Right ventricle myocardium superior (tissue), 1 donor: ENCODE measurements at regions not wholly inside any gene's neighbourhood (a gene's known extent, or its start where the extent isn't known, plus 50 kb on each side); places are given as distances from the start of the nearest gene placed in this dataset.
"Not testable (repeated sequence)": the region's sequence is repeated elsewhere in the genome, so short reads cannot be mapped to it uniquely, and the experiment has no call there.

Experiments used
- ATAC-seq: fragments of 200-7000 bp; cut with Tn5 transposase; one replicate; pipeline ENCODE4 v1.9.1; 2020; ENCODE audit warnings: mild to moderate bottlenecking; ENCODE audit not compliant: poor library complexity
- DNase-seq: peaks from one replicate; pipeline ENCODE4 v3.0.0-alpha.2; 2020
- intact Hi-C: fragments of 100-400 bp; cut with DNase I; formaldehyde crosslinking; loops from one replicate; pipeline ENCODE4 v1.11.2; 2022
- donor health status: DM: no; HTN: yes; CAD: no; lungs with severe emphysema.

GRCh38 chr22:34620161-34620560, 445.8 kb upstream of the ISX start:
- ATAC-seq, result no peak
- no peak for DNase-seq
- intact Hi-C loops, result no loop called here

- intact Hi-C loops, result no loop called here
- ATAC-seq, result no peak
- DNase-seq, result no peak
Measured at GRCh38 chr22:34620832-34621231, 445.1 kb upstream of the ISX start.

GRCh38 chr22:34622602-34623001, 443.4 kb upstream of the ISX start:
- ATAC-seq, result no peak
- intact Hi-C loops, result no loop called here

GRCh38 chr22:34623580-34623979, 442.4 kb upstream of the ISX start:
- DNase-seq (no peak), ATAC-seq (no peak)
- intact Hi-C loops, result no loop called here

More at GRCh38 chr22:34622602-34623001, 443.4 kb upstream of the ISX start:
- DNase-seq, result no peak

DNA sequence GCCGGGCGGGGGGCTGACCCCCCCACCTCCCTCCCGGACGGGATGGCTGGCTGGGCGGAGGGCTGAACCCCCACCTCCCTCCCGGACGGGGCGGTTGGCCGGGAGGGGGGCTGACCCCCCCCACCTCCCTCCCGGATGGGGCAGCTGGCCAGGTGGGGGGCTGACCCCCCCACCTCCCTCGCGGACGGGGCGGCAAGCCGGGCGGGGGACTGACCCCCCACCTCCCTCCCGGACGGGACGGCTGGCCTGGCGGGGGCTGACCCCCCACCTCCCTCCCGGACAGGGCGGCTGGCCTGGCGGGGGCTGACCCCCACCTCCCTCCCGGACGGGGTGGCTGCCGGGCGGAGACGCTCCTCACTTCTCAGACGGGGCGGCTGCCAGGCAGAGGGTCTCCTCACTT, 440.1 kb upstream of the ISX start:
- DNase-seq, ATAC-seq, intact Hi-C loops: not testable (repeated sequence)

- ATAC-seq, result no peak
- no peak for DNase-seq
- intact Hi-C loops, result no loop called here
Measured at GRCh38 chr22:34638128-34638527, 427.8 kb upstream of the ISX start.

DNA sequence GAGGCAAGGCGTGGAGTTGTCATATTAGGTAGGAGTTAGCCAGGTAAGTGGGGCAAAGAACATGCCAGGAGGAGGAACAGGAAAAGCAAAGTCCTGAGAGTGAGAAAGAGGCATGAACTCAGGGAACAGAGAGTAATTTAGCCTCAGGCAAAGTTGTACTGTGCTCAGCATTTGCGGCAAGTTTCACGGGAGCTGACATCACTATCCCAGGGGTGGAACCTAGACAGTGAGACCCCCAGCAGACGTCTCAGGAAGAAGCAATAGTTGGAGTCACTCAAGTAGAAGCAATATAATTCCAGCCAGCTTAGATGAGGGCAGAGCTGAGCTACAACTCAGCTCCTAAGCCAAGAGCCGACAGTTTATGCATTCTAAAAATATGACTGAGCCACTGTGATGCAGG, 426.0 kb upstream of the ISX start:
- intact Hi-C loops, result no loop called here
- DNase-seq (no peak), ATAC-seq (no peak)

GRCh38 chr22:34645375-34645774, 420.6 kb upstream of the ISX start:
- ATAC-seq (no peak), DNase-seq (no peak)
- intact Hi-C loops, result no loop called here

GRCh38 chr22:34669001-34669400, 397.0 kb upstream of the ISX start:
- ATAC-seq (no peak), DNase-seq (no peak)
- intact Hi-C loops, result no loop called here

DNA sequence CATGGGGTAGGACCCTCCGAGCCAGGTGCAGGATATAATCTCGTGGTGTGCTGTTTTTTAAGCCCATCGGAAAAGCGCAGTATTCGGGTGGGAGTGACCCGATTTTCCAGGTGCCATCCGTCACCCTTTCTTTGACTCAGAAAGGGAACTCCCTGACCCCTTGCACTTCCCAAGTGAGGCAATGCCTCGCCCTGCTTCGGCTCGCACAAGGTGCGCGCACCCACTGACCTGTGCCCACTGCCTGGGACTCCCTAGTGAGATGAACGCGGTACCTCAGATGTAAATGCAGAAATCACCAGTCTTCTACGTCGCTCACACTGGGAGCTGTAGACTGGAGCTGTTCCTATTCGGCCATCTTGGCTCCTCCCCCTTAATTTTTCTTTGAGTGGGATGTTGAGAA, 382.9 kb upstream of the ISX start:
- intact Hi-C loops, DNase-seq, ATAC-seq: not testable (repeated sequence)

DNA sequence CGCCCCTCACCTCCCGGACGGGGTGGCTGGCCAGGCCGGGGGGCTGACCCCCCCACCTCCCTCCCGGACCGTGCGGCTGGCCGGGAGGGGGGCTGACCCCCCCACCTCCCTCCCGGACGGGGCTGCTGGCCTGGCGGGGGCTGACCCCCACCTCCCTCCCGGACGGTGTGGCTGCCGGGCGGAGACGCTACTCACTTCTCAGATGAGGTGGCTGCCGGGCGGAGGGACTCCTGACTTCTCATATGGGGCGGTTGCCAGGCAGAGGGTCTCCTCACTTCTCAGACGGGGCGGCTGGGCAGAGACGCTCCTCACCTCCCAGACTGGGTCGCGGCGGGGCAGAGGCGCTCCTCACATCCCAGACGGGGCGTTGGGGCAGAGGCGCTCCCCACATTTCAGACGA, 381.7 kb upstream of the ISX start:
- DNase-seq, intact Hi-C loops, ATAC-seq: not testable (repeated sequence)

DNA sequence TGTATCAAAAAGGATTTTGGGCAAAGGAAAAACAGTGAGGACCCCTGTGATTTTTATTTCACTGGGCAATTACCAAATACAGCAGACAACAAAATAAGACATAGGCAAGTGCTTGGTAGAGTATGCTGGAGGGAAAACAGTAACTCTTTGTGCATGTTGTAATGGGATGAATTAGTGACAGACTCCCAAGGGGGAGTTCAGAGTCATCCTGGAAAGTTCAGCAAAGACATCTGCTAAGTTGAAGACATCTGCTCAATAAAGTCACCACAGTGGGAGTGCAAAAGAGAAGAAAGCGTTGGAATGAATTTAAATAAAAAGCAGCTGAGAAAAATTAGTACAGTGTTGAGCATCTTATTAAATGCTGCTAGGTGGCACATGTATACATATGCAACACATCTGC, 378.8 kb upstream of the ISX start:
- intact Hi-C loops, result no loop called here
- DNase-seq (no peak), ATAC-seq (no peak)

DNA sequence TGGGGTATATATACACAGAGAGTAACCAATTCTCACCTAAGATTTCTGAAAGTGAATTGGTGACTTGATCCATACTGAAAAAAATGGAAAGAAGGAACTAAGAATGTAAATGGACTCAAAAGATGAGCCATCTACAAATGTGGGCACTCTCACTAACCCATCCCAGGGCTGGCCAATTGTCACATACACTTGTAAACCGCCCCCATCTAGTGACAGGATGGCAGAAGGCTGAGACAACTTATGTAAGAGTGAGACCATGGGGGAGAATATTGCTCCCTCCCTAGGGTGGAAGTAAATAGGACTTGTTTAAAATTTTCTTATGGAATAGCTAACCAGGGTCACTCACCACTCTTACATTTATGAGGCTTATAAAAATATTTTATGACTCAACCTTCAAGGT, 377.1 kb upstream of the ISX start:
- no peak for ATAC-seq
- no peak for DNase-seq
- intact Hi-C loops, result no loop called here

DNA sequence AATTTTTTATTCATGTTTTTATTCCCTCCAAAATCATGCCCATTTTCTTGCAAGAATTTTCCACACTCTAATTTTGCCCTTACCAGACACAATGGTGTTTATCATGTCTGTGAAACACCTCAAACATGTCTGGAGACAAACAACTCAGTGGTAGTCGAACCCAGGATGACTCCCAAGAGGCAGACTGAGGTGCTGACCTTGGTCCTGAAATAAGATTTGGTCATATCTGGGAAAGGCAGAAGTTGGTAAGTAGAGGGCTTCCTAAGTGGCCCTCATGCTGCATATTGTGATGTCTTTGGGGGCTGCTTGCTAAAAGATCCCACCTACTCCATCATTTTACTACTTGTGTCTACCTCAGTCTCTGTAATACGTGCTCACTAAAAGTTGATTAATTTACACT, 369.4 kb upstream of the ISX start:
- ATAC-seq (no peak), DNase-seq (no peak)
- intact Hi-C loops, result no loop called here

DNA sequence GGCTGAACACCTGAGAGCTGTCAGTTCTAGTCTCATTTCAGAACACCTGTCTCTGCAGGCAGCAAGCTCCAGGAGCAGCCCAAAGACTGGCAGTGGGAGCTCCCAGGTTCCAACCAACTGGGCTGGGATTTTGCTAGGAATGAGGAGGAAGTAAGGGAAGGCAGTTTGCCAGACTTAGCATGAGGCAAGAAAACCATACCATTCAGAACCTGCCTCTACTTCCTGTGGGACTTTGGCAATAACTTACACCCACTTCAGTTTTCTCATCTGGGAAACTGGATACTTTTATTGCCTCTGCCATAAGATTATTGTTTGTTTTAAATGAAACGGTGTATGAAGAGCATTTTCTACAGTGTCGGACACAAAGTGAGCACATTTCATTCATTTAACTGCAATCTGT, 363.7 kb upstream of the ISX start:
- intact Hi-C loops, result no loop called here
- DNase-seq, result no peak
- no peak for ATAC-seq

- no peak for ATAC-seq
- no peak for DNase-seq
- intact Hi-C loops, result no loop called here
Measured at GRCh38 chr22:34709641-34710040, 356.3 kb upstream of the ISX start.

GRCh38 chr22:34722901-34723300, 343.1 kb upstream of the ISX start:
- intact Hi-C loops, result no loop called here
- ATAC-seq, result no peak
- DNase-seq, result no peak

- DNase-seq (no peak), ATAC-seq (no peak)
- intact Hi-C loops, result no loop called here
Measured at GRCh38 chr22:34736081-34736480, 329.9 kb upstream of the ISX start.

GRCh38 chr22:34738661-34739400, 327.1 kb upstream of the ISX start:
- DNase-seq, result no peak
- no peak for ATAC-seq
- intact Hi-C loops, result no loop called here

DNA sequence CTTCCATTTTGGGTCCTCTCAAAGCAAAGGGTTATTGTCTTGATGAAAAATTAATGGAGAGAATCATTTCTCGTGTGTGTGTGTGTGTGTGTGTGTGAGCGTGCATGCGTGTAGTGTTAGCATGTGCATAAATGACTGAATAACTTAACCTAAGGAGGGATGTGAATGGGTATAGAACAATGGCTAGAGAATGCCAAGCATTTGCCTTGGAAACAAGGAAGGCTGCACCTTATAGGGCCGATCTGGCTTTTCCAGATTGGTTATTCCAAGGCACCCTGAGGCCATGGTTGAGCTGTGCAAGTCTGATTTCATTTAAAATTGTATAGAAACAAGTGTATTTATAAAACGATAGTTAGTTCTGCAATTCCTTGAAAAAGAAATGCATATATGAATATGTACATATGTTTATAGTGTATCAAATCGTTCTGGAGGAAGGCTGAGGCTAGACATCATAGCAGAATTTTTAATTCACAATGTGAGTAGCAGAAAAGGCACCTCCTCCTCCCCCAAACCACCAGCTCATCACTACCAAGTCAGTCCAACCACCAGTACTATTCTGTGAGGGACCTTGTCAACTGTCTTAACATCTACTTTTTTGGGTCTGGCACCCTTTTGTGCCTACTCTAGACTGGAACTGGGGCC, 322.7 kb upstream of the ISX start:
- no peak for ATAC-seq
- DNase-seq, result no peak
- intact Hi-C loops, result no loop called here
